Activated T-helper 9 cell treated with anti-CD3 and anti-CD28 coated beads, Interleukin-2, amount 50 U/mL, for 16 hours (primary cell): ENCODE measurements at regions not wholly inside any gene's neighbourhood (a gene's known extent, or its start where the extent isn't known, plus 50 kb on each side); places are given as distances from the start of the nearest gene placed in this dataset.

Experiments used
- DNase-seq: peaks from one replicate; pipeline ENCODE4 v3.0.0-alpha.2; 2020; ENCODE audit warnings: low read depth

DNA sequence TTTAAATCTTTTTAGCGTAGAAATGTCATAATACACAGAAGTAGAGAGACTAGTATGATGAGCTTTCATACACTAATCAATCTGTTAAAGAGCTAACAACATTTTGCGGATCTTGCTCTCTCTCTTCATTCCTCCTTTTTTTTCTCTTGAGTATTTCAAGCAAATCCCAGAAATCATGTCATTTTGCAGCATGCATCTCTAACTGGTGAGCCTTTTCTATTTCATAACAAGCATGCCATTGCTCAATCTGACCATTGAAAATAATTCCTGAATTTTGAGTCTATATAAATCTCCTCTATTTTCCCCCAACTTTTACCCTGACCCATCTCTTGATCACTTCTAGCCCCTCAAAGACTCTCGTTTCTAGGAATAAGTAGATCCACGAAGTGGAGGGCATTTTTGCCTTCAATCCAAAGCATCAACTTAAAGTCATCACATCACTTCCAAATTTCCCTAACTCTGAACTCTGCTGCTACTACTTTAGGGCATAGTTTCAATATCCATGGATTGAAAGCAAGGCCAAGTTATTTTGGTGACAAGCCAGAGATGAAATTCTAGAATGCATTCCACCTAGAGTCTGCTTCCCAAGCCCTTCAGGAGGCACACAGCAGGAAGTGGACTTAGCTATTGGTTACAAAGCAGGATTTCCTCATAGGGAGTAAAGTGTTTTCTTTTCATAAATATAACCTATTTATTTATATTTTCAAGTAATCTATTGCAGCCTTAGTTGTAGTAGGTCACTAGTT is 253.5 kb upstream of the ZPLD1 start:
- no peak for DNase-seq

DNA sequence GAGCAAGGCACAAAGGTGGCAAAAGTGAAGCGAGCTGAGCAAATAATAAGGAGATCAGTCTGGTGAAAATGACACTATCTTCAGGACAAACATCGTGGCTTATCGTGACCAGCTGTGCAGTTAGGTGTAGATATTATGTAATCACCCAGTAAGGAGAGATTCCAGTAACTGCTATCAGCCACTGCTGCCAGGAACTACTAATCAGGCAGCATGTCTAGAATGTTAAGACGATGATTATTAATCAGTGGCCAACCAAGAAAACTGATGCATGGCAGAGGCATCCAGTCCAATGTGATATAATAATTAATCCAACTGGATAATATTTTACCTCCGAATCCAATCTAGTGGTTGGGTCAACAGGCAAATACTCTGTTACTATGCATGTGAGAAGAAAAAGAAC is 252.7 kb upstream of the ZPLD1 start:
- no peak for DNase-seq

DNA sequence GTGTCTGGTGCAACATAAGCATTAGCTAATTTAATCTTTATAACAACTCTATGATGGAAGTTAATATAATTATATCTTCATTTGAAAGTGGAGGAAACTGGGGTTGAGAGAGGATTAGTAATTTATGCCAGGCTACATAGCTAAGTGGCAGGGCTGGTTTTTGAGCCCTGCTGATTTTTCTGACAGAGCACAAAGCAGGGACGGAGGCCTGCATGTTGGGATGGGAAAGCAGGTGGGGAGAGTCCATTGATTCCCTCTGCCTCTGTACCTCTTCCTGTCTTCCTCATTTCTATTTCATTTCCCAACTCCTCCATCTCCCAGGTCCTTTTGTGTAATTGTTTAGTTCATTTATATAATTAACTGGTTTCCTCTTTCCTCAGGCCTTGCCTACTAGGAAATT is 251.6 kb upstream of the ZPLD1 start:
- DNase-seq, result no peak

DNA sequence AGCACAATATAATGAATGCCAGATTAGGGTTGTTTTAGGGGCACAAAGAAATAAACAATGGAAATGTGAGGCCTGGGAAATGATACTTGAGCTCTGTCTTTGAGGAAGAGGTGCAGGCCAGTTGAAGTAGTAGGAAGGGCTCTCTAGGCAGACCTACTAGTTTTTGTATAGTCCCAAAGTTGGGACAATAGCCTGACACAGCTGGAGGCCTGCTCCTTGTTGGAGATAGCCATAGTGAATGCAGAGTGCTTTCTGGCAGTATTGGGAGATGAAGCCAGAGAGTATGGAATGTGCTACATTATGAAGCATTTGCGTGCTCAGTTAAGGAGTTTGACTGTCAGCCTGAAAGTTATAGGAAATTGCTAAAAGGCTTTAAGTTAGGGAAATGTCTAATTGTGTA is 251.2 kb upstream of the ZPLD1 start:
- no peak for DNase-seq

DNA sequence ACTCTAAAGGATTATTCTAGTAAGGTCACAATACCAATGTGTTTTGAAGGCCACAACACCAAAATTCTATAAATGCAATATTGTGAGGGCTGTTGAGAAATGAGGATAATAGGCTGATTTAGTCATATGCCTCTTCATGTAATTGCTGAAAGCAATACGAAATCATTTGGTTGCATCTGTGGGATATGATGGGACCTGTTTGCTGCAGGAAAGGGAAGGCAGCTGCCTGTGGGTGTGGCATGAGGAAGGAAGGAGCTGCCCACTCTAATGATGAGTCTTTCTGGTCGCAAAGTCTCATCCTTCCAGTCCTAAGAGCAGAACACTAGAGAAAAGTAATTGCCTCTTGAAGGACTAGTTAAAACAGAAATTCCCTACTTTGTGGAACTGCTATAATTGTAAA is 245.3 kb upstream of the ZPLD1 start:
- no peak for DNase-seq

DNA sequence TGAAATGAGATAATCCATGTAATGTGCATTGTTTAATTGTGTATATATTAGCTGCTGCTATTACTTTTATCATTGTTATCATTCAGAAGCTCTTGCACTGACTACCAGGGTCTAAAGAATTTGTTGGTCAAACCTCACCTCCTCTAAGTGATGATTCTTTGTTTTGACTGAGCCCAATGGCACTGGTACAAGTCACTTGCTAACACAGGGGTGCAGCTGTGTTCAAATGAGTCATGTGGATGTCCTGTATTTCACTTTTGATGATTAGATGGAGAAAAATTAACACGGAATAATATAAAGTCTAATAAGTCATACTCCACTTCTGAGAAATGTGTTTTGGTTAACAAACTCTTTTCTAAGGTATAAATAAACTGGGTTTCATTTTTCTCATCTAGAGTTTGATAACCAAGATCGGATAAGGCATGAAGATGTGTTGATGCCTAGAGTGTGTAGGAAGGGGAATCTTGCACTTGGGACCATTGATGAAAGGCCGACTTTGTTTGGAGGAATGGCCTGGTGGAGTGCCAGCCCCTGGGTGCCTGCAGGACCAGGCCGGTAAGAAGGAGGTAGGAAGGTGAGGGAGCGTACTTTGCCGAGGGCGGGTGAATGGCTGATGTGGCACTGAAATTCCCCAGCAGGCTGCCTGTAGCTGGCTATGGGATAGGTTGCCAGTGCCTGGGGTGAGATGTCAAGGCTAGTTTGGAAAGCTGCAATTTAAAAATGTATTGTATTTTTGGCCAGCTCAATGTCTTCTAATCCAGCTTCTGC is 244.7 kb upstream of the ZPLD1 start:
- DNase-seq, result no peak

DNA sequence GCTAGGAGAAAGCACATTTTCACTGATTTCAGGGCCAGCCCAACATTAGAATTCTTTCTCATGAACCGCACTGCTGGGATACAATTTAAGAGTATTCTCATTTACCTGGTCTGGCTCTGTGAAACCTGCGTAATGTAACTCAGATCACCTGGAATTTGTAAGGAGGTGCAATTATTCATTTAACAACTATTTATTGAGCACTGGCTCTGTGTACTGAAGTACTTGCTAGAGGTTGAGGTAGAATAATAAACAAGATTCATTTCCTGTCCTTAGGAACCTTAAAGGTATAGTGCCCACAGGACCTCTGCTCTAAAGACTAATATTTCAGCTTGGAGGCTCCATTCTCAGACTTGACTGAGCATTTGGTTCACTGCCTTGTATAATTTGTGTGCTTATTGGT is 242.2 kb upstream of the ZPLD1 start:
- DNase-seq, result no peak

DNA sequence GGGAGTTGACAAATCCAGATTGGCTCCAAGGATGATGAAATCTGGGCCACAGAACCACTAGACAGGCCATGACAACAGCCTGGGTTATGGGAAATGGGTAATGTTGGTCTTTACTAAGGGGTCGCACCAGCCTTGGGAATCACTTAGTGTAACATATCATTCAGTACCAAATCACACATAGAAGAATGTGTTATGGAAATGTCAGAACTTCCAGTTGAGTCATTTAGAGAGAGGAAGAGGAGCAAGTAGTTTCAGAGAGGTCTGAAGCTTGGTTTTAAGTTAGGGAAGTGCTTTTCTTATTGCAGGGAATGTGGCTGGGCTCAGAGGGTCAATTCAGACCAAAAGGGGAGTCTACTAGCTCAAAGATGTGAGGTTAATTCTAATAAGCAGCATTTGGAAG is 241.6 kb upstream of the ZPLD1 start:
- no peak for DNase-seq

DNA sequence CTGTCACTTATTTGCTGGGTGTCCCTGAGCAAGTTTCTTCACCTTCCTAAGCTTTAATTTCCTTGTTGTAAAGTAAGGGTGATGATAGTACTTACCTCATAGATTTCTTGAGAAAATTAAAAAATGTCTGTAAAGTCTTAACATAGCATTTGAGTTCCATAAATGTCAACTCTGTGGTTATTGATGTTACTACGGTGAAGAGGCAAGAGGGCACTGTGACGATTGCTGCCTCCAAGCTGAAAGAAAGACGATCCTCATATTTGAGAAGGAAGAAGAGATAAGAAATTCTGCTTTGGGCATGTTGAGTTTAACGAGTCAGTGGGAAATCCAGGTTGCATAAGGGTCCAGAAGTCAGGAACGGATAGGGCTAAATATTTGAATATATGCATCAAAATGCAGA is 240.8 kb upstream of the ZPLD1 start:
- DNase-seq, result no peak

DNA sequence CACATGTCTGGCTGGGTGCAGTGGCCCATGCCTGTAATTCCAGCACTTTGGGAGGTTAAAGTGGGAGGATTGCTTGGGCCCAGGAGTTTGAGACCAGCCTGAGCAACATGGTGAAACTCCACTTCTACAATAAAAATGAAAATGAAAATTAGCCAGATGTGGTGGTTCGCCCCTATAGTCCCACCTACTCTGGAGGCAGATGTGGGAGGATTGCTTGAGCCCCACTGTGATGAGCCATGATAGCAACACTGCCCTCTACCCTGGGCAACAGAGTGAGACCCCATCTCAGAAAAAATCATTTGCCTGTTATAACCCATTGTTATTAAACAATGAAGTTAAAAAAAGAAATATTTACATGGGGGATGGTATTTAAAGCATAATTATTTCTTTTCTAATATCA is 240.1 kb upstream of the ZPLD1 start:
- no peak for DNase-seq

DNA sequence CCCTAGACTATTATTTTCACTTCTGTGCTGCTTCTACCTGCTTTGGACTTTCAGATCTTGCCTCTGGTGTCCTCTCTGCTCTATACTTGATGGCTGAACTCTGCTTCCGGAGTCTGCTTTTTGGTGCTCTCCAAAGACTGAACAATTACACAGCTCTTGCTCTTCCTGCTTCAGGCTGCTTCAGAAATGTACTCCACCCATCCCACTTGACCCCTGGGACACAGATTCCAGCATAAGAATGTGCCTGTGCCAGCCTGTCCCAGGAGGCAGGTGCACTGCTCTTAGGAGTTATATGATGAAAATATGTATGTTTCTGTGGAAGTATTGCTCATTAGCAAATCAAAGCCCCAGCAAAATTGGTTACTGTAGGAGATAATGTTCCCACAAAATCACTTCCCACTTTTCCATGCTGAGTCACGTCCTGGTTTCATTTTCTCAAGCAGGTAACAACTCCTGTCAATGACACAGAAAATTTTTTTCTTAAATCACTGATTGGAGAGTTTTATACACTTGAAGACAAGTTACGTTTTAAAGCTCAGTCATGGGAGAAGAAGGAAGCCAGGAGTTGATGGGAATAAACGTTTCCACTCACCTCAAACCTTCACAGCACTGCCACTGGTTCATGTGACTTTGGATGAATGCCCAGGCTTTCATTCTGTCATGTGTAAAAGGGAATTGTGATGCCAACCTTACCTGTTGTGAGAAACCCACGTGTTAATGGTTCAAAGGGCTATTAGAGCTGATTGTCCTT is 239.4 kb upstream of the ZPLD1 start:
- no peak for DNase-seq

DNA sequence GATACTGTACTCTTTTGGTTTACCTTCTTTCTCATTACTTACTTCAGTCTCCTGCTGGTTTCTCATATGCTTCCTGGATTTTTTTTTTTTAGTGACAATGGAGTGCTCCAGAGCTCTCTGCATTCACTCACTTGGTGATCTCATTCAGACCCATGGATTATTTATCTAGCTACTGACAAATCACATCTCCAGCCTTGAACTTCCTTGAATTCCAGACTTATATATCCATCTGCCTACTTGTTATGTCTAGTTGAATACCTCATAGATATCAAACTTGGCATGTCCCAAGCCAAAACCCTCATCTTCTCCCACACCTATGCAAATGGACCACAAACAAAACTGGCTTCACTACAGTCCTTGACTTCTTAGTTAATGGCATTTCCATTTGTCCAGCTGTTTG is 234.7 kb upstream of the ZPLD1 start:
- no peak for DNase-seq

DNA sequence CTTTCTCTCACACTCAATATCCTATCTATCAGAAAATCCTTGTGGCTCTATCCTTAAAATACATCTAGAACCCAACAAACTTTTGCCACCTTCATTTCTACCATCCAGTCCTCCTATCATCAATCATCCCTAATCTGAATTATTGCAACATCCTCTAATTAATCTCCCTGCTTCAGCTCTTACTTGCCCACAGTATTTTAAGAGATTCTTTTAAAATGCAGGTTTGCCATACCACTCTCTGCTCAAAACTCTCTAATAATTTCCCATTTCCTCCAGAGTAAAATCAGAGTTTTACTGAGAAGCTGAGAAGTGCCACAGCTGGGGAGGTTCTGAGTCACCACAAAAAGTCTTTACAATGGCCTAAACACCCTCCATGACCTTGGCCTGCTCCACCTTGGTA is 234.3 kb upstream of the ZPLD1 start:
- no peak for DNase-seq

DNA sequence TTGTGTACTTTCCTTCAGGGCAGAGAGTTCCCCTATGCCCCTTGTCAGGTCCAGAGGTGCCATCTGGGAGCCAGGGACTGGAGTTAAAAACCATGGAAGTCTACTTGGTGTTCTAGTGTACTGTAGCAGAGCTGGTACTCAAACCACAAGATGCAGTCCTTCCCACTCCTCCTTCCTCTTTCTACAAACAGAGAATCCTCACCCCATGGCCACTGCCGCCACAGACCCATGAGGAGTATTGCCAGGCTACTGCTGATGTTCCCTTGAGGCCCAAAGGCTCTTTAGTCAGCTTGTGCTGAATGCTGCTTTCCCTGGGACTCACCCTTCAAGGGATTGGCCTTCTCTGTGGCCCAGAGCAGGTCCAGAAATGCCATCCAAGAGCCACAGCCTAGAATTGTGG is 229.2 kb upstream of the ZPLD1 start:
- DNase-seq, result no peak

DNA sequence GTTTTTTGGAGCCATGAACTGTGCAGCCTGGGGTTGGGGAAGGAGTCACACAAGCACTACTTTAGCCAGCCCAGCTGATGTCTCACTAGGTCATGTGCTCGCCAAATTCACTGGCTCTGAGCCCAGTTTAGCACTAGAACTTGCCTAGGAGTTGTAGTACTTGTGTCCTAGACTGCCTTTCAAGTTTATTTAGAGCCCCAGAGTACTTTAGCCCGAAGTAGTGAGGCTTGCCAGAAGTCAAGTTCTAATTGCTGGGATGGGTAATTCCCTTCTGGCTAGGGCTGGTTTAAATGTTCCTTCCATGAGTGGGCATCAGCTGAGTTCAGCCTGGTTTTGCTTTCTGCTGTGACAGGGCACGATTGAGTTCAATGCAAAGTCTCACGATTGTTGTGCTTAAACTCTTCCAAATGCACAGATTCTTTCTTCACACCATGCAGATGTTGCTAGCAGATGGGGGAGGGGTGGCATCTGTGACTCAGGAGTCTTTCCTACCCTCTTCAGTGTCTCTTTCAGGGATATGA is 228.2 kb upstream of the ZPLD1 start:
- DNase-seq, result no peak

DNA sequence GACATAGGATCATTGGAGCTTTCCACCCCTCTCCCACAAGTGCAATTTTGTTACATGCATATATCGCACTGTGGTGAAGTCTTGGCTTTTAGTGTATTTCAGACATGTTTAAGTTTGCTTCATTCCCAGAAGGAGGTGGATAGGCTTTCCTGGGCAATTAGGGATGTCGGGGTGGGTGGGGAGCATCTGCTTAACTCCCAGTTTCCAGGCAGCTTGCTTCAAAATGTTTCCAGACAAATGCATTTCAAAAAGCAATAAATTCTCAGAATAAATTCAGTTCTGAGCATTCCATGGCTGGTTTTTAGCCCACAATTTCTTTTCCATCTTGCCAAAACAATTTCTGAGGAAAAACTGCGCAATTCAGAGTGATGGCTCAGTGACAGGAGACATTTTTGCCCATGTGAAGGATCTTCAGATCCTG is 227.7 kb upstream of the ZPLD1 start:
- no peak for DNase-seq

DNA sequence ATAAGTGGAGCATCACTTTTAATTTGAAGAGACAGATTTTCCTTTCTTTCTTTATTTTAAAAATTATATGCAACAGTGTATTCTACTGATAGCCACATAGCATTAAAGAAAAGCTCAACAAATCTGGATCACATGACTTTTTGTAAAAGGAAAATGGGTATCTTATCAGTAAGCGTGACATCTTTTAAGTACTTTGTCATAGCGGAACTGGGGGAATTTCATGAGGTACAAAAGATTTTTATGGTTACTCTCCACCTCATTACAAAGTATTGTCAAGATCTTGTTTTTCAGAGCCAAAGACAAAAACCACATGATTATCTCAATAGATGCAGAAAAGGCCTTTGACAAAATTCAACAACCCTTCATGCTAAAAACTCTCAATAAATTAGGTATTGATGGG is 219.6 kb upstream of the ZPLD1 start:
- no peak for DNase-seq

DNA sequence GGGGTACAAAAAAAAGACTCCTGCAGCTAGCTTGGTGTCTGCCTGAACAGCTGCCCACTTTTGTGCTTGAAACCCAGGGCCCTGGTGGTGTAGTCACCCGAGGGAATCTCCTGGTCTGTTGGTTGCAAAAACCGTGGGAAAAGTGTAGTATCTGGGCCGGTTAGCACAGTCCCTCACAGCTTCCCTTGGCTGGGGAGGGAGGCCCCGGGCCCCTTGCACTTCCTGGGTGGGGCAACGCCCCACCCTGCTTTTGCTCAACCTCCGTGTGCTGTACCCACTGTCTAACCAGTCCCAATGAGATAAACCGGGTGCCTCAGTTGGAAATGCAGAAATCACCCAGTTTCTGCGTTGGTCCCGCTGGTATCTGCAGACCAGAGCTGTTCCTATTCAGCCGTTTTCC is 211.7 kb upstream of the ZPLD1 start:
- DNase-seq, result no peak

DNA sequence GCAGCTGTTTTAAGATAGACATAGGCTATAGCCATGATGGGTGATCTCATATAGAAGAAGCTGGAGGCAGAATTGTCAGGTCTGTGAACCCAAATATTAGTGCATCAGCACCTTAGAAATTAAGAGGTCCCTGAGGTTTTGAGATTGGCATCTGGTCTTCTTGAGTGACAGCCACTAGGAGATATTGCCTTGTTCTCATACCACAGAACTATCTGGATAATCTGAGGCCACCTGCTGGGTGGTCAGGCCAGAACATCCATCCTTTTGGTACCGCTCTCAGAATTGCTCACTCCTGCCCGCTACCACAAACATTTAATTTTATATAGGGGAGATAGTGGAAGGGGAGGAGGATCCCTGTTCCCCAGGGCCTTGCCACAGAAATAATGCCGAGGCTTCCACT is 210.6 kb upstream of the ZPLD1 start:
- no peak for DNase-seq

DNA sequence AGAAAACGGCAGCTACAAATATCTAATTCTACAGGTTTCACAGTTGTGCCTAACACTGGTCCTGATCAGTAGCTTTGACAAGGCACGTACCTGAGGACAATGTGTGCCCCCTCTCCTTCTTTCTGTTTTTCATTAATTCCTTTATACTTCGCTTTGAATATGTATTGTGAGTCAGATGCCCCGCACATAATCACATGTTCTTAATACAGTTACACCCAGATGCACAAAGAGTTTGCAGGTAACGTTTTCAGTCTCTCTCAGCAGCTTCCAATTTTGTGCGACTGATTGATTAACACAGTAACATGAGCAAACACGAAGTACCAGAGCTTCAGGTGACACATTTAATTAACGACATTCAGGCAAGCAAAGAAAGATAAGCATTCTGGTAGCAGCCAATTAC is 209.8 kb upstream of the ZPLD1 start:
- no peak for DNase-seq

DNA sequence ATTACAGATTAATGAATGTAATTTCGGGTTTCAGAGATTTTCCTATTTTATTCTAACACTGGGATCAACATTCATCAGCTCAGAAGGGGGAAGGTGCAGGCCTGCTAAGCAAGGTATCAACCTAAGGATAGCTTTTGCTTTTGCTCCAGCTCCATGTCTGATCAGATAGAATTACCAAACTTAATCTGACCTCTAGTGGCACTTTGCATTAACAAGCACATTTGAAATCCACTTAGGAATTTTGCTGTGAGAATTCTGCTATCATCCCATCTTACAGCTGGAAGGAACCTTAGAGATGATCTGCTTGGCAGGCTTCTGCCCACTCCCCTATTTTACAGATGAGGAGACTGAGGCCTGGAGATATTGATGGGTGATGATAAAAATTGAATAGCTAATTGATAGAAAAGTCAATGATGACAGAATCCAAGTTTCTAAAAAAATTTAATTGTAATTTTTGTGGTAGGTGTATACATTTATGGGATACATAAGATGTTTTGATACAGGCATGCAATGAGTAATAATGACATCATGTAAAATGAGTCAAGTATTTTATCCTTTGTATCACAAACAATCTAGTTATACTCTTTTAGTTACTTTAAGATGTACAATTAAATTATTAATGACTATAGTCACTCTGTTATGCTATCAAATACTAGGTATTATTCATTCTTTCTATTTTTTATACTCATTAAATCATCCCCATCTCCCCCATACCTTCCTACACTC is 209.2 kb upstream of the ZPLD1 start:
- DNase-seq, result no peak

DNA sequence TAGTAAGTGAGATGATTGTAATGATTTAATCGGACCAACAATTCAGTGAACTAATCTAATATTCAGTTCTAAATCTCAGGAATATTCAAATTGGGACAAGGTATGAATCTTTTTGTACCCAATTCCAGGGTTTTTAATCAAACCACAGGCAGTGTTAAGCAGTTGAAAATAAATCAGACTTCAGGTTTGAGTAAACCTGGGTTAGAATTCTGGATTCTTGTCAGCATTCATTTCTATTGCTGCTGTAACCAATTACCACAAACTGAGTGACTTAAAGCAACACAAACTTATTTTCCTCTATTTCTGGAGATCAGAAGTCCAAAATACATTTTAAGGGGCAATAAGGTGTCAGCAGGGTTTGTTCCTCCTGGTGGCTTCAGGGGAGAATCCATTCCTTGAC is 208.4 kb upstream of the ZPLD1 start:
- no peak for DNase-seq
